HG03378 (cell line): ENCODE measurements at regions not wholly inside any gene's neighbourhood (a gene's known extent, or its start where the extent isn't known, plus 50 kb on each side); places are given as distances from the start of the nearest gene placed in this dataset.

ENCODE experiments used
- ATAC-seq: cut with Tn5 transposase; IDR thresholded peaks from one replicate; pipeline ENCODE4 v1.9.1; 2021; ENCODE audit warnings: mild to moderate bottlenecking, moderate library complexity; ENCODE audit not compliant: unreplicated experiment

DNA sequence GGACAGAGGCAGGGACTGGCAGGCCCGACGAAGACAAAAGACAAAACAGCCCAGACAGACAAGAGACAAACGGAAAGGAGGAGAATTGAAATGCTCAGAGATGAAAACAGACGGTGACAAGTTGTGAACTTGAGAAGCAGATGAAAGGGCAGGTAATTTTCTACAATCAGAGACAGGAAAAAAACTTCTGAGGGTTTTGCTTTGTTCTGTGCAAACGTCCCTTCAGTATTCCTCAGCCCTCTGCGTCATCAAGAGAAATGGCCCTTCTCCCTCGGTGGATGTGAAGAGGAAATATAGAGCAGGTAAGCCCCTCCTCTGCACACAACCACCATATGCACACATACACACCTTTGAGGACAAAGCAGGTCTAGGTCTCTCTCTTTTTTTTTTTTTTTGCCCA lies 206.6 kb downstream of the UACA start:
- no peak for ATAC-seq

DNA sequence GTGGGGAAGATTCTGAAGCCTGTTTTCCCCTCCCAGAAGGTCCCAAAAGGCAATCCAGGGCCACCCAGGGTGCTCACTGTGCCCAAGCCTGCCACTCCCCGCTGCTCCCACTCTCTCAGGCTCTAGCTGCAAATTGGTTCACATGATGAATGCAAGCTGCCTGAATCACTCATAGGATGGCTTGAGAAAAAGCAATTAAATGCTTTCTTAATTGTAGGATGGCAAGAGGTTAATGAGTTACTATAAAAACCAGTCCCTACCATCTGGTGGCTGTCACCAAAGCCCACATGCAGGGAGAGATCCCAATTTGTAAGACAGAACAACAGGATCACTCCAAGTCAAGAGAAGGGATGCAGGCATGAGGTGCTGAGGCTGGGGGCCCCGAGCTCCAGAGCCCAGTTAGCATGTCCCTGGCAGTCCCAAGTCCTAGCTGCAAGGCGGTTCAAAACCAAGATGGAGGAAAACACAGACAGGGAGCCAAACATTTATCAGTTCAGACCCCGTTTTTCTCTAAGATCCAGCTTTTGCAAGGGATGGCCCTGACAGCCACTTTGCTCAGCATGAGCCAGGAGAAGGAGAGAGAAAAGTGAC lies 207.1 kb downstream of the UACA start:
- ATAC-seq, result no peak

DNA sequence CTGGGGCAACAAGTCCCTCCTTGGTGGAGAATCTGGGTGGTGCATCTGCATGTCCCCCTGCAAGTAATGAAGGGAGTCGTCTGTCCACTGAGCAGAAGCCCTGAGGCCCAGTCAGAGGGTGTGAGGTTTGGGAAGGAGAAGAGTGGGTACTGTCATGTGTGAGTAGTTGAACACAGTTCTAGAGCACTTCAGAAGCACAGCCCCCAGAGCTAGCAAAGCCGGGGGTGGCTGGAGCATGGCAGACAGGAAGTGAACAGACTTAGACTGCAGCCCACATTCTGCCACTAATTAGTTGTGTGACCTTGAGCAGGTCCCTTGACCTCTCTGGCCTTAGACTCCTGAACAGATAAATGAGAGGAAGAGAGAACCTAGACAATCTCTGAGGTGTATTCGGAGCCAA lies 207.6 kb downstream of the UACA start:
- ATAC-seq, result no peak

DNA sequence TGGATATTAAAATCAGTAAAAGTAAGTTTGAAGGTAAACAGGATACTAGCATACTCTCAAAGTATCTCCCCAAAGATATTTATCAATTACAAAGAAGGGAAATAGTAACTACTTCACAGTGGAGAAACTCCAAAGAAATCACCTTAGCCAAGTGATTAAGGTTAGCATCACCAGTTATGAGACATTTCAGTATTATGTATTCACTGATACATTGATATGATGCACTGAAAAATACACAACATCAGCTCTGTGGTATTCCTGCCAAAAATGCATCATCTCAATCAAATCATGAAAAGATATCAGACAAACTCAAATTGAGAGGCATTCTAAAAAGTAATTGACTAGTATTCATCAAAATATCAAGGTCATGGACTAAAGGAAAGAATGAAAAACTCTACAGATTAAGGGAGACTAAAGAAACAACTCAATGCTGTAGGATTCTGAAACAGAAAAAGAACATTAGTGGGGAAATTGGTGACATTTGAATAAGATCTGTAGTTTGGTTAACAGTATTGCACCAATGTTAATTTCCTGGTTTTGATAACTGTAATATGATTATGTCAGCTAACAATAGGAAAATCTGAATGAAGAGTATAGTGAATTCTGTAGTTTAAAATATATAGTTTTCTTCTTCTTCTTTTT lies 215.4 kb downstream of the UACA start:
- ATAC-seq, result no peak

DNA sequence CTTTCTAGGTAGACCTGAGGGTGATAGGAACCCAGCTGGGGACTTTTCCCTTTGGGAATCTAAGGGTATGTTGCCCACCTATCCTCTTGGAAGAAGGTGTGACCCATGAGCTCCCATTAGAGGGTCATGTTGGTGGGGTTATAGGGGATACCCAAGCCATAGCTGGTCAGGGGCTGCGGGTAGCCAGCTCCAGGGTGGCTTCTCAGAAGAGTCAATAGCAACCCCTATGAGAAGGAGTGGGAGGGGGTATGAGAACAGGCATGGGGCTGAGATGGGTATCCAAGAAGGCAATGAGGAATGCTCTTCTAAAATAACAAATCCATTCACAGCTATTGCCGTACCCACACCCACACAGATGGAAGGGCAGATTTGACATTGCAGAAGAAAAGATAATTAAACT lies 217.8 kb downstream of the UACA start:
- ATAC-seq, result no peak

DNA sequence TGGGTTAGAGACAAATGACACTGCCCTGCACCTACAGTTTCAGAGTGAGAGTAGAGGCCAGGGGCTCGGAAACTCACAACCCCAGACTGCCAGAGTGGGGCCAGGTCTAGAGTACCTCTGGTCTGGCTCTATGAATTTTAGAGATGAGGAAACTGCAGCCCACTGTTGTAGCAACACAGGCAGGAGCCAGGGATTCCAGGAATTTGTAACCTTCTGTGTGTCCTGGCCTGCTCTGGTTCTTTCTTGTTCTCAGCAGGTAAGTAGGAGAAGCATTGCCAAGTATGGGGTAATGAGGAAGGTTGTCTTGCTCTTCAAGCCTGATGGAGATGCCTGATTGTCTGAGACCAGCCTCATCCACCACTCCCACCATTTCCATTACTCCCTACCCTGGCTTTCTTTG lies 221.8 kb downstream of the UACA start:
- ATAC-seq, result no peak

DNA sequence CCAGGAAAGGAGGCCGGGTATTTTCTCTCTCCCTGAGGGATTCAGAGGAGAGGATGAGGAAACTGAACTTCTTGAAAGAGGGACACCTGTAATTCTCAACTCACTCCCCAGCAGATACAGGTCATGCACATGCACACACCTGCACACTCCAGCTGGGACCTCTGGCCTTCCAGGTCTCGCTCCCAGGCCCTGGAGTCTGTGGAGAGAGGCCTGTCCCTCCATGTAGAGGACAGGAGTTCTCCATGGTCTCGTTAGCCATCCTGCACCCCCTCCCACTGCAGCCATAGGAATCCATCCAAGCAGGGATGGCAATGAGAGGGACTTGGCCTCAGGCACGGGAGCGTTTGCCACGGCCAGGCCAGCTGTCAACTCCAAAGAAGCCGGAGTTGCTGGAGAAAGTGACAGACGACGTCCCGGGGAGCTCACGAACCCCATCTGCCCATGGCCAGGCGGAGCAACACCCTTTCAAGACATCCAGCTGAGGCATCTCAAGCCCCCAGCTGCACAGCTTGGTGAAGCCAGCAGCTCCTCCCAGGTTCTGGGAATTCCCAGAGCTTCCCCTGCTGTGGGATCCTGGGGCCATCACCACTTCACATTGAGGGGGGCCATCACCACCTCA lies 223.3 kb downstream of the UACA start:
- no peak for ATAC-seq

DNA sequence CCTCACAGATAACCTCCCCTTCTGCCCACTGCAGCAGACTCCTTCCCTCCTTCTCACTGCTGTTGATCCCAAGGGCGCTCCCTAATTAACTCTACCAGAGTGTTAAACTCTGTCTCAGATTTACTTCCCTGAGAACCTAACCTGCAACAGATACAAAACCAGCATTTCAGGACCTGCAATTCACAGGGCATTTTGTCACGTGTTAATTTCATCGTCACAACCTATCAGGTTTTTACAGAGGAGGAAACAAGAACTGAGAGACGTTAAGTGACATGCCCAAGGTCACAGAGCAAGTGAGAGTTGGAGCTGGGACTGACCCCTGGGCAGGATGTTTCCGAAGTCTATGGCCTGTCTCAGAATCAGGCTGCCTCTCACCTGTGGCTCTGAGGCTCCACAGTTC lies 223.9 kb downstream of the UACA start:
- no peak for ATAC-seq

DNA sequence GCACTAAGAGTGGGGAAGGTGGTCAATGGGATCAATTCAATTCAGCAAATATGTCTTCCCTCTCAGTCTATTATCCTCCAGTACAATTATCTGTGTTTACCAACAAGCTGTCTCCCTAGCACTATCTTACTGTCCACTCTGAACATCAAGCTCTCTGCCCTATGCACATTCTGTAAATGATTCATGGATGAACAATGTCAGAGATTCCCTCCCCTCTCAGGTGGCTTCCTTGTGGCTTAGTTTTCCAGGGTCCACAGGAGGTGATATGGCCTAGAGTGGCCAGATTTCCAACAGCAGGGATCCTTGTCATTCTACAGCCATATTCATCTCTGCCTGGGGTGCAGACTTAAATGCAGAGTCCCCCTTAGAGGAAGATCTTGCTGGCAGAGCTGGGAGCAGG lies 225.1 kb downstream of the UACA start:
- ATAC-seq, result no peak

DNA sequence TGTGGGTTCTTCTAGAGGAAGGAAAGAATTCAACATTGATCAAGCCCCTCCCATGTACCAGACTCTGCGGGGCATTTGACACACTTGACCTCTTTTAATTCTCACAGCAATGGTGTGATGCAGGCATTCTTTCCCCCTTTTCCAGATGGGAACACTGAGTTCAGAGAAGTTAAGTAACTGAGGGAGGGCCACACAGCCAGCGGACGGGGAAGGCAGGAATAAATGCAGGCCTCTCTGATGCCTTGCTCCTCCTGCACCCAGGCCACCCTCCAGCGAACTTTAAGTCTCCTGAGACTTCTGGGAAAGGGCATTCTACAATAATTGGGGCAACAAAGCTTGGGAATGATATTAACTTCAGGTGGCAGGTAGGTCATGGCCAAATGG lies 227.4 kb downstream of the UACA start:
- no peak for ATAC-seq

DNA sequence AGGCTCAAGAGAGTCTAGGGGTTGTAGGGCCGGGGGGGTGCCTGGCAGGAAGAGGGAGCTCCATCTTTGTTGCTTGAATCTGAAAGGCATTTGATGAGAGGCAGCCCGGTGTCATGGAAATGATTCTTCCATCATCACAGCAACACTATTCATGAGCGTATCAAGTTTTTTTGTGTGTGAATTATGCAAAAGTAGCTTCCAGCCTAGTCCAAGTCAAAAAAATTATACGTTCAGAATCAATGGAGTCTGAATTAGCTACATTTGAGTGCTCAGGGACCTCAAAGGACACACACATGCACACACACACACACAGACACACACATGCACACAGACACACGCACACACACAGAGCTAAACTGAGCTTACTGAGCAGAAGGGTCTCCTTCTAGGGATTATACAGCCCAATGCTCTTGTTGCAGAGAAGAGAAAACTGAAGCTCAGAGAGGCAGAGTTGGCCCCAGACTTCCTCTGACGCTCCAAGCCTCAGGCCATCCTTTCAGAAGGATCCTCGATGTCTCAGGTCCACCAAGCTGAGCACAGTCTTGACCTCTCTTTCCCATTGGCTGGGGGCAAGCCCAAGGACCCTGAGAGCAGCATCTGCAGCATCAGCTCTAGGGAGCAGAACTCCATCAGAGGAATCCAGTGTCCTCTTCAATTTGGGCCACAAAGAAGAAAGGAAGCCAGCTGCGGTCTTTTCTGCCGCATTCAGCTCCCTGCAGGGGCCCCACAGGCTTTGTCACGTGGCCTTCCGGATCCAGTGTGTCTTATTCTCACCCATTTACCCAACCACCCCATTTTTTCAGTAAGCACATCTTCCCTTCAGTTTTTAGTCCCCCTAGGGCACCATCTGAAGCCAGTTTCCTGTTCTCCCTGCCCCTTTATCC lies 228.0 kb downstream of the UACA start:
- no peak for ATAC-seq

DNA sequence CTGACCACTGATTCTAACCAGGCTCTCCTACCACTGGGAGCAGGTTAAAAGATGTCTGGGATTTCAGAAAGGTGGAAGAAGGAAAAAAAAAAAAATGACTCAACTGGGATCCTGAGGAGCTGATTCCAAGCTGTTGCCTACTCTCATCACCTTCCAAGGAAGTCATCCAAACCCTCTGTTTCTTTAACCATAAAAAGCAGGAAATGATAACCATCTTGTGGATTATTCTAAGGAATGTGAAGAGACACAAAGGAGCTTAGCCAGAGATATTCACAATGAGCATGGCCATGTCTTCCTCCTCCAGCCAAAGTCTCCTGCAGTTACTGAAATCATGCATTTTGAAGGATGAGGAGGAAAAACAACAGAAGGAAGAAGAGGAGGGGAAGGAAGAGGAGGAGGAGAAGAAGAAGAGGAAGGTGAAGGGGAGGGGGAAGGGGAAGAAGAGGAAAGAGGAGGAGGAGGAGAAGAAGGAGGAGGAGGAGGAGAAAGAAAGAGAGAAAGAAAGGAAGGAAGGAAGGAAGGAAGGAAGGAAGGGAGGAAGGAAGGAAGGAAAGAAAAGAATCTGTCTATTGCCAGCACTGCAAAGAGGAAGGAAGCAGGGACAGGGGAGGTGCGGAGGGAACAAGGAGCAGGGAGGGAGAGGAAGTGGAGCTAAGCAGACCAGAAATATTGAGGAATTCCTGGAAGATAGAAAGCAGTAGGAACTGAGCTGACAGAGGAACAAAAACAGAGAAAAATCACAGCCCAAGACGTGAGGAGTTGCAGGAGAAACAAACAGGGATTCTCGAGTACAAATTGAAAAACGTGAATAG lies 229.2 kb downstream of the UACA start:
- ATAC-seq, result no peak

DNA sequence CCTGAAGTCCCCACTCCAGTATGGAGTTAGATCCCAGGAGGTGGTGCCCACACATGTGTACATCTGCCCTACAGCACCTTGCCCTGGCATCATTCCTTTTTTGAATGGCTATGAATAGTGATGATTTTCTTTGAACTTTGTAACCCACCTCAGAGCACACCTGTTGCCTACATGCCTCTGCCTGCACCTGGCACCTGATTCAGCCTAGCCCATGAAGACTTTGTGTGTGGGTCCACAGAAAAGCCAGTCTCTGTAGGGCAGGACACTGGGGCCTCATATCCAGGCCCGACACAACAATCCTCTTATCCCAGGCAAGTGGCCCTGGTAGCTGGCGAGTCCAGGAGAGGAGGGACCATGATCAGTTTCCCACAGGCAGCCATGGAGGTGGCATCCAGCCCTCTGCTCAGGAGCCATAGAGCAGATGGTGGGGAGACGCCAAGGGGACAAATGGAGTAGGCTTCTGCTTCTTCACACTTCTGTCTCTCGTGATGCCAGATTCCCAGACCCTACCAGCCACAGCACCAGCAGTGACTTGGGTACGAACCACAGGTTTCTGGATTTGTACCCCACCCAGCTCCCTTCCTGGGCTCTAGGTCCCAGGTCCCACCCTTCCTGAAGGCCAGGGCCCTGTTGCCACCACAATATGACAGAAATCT lies 230.7 kb downstream of the UACA start:
- no peak for ATAC-seq

DNA sequence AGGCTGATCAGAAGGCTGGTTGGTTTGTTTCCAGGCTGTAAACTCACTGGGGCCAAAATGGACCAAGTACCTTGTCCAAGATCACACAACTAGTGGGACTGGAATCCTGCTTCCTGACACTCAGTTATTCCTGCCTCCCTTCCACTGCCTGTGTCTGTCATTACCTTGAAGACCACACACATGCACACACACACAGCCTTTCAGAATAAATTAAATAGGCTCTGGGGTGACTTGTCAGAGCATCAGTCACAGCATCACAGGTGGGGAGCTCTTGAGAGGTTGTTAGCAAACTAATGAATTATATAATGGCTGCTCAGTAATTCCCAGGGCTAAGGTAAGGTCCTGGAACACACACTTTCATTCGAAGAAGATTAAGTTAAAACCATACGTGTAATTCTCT lies 231.8 kb downstream of the UACA start:
- no peak for ATAC-seq

DNA sequence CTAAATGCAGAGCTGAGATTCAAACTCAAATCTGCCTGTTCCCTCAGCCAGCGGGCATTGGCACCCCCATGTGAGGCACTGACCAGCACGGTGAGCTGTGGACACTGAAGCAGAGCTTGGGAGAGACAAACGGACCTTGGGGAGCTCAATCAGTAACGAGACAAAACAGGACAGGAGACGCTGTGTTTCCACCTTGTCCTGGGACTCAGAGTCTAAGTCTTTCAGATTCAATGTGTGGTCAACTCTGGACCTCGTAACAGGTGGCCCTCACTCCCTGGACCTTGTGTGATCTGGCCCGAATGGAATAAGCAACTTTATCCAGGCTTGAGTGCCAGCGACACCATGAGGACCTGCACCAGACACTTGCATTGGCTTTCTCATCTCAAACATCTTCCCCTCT lies 232.5 kb downstream of the UACA start:
- no peak for ATAC-seq

DNA sequence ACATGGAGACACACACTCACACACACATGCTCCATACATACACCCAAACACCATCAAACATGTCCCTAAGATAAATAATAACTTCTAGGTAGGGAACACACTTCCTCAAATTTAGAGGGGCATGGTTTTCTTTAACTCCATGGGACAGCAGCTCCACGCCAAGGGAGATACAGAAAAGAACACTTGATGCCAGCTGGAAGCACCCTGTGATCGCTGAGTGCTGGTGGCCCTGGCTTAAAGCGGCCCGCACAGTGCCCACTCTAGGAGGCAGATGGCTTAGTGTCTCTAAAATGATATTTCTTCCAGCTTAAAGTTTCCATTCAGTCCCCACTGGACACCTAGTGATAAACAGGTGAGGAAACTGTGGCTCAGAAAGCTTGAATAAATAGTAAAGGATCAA lies 232.9 kb downstream of the UACA start:
- no peak for ATAC-seq

DNA sequence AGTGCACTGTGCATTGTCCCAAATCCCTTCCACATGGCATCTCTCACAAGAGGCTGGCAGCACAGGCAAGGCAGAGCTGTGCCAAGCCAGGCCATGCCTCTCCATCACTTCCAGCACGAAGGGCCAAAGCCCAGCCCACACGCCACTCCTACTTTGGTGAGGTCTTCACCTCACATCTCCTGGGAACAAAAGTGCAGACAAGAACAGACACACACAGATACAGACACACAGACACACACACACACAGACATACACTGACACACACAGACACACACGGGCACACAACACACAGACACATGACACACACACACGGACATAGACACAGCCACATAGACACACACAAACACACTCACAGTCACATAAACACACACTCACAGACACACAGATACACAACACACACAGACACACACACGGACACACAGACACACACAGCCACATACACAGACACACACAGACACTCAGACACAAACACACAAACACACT lies 233.3 kb downstream of the UACA start:
- no peak for ATAC-seq

DNA sequence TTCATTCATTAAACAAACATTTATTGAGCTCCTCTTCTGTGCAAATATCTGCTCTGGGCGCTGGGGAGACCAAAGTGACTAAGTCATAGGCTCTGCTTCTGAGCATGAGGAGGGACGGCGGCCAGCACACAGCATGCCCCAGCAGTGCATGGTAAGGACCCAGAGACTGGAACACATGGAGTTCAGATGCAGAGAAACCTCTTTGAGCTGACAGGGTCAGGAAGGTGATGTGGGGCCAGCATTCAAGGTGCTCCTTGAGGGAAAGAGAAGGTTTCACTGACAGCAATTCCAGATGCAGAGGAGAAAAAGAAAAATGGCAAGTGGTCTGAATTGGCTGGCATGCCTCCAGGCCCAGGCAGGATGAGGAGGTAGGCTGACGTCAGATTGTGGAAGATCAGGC lies 234.5 kb downstream of the UACA start:
- ATAC-seq, result no peak

DNA sequence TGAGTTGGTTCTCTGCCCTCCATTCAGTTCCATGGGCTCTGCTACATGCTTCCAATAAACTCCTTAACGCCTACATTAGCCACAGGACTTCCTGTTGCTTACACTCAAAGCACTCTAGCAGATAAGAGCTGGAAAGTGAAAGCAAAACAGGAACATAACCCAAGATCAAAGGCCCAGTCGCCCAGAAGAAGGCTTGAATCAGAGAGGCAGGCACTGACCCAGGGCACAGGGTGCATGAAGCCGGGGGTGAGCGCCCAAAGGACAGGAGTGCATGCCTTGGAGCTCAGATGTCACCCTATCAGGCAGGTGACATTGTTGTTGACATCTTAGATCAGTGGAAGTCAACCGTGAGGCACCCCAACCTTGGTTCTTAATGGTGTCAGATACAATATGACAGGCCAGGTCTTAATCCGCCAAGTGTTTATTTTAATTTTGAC lies 235.1 kb downstream of the UACA start:
- peak; percentile 82 for ATAC-seq

DNA sequence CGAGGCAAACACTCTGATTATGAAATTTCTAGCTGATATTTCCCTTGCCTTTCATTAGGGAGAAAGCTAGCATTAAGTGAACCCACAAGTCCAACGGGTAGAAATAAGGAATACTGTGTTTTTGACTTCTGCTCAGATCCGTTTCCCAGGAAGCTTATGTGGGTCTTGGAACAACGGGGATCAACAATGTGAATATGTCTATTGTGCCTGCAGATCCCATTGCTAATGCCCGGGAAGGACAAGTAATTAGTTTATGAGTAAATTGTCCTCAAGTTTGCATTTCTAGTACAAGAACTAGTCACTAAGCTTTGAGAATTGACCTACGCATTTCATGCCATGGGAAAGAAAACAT lies 236.4 kb downstream of the UACA start:
- ATAC-seq, result no peak
